ENCODE measurements at regions not wholly inside any gene's neighbourhood (a gene's known extent, or its start where the extent isn't known, plus 50 kb on each side); places are given as distances from the start of the nearest gene placed in this dataset.

GRCh38 chr17:79680318-79680695, 50.4 kb upstream of the ENPP7 start:
- Histone ChIP-seq H3K4me3 (ENCODE audit: low read depth, low read length) (no peak overlapping the region), H3K36me3 (ENCODE audit: control insufficient read depth, insufficient read depth, low read length) (no peaks in the 10 kb centered on the region), H3K27me3 (ENCODE audit: control insufficient read depth, insufficient read depth, low read length) (no peaks in the 10 kb centered on the region)
- POLR2A ChIA-PET = no interaction called here
- CTCF ChIA-PET = no interaction called here
- no peak for DNase-seq (ENCODE audit: low read depth)
- TF ChIP-seq CTCF (IDR thresholded peaks at IDR 0.05; ENCODE audit: insufficient read depth, low read depth, low read length) = no peak

GRCh38 chr17:79679631-79680317, 51.0 kb upstream of the ENPP7 start:
- ChIA-PET CTCF (no interaction called here), POLR2A (no interaction called here)
- no peaks in the 10 kb centered on the region for H3K27me3 ChIP-seq (ENCODE audit: control insufficient read depth, insufficient read depth, low read length)
- TF ChIP-seq CTCF (IDR thresholded peaks at IDR 0.05; ENCODE audit: insufficient read depth, low read depth, low read length) = no peak
- no peaks in the 10 kb centered on the region for H3K36me3 ChIP-seq (ENCODE audit: control insufficient read depth, insufficient read depth, low read length)
- H3K4me3 ChIP-seq (ENCODE audit: low read depth, low read length) = no peak overlapping the region
- DNase-seq (ENCODE audit: low read depth) = no peak

- no peak overlapping the region for H3K4me3 ChIP-seq (ENCODE audit: low read depth, low read length)
- ChIA-PET POLR2A (no interaction called here), CTCF (no interaction called here)
- H3K27me3 ChIP-seq (ENCODE audit: control insufficient read depth, insufficient read depth, low read length) = no peaks in the 10 kb centered on the region
- no peak for TF ChIP-seq CTCF (IDR thresholded peaks at IDR 0.05; ENCODE audit: insufficient read depth, low read depth, low read length)
- no peaks in the 10 kb centered on the region for H3K36me3 ChIP-seq (ENCODE audit: control insufficient read depth, insufficient read depth, low read length)
- DNase-seq (ENCODE audit: low read depth) = no peak
These were observed 51.9 kb upstream of the ENPP7 start for GRCh38 chr17:79678736-79679255.

GRCh38 chr17:79678091-79678735, 52.5 kb upstream of the ENPP7 start:
- CTCF ChIA-PET = no interaction called here
- H3K27me3 ChIP-seq (ENCODE audit: control insufficient read depth, insufficient read depth, low read length) = no peaks in the 10 kb centered on the region
- POLR2A ChIA-PET = no interaction called here
- TF ChIP-seq CTCF (IDR thresholded peaks at IDR 0.05; ENCODE audit: insufficient read depth, low read depth, low read length) = no peak
- H3K4me3 ChIP-seq (ENCODE audit: low read depth, low read length) = no peak overlapping the region
- no peaks in the 10 kb centered on the region for H3K36me3 ChIP-seq (ENCODE audit: control insufficient read depth, insufficient read depth, low read length)
- DNase-seq (ENCODE audit: low read depth) = no peak

- H3K36me3 ChIP-seq (ENCODE audit: control insufficient read depth, insufficient read depth, low read length) = no peaks in the 10 kb centered on the region
- ChIA-PET POLR2A (no interaction called here), CTCF (interaction anchor here (0.6 to 0.8 kb wide), 2 partner anchors 19 to 281 kb away, joined by 3 read pairs; no protein-coding TSS in a partner anchor)
These were observed 53.1 kb upstream of the ENPP7 start for GRCh38 chr17:79677646-79678045.

More at GRCh38 chr17:79677646-79678045, 53.1 kb upstream of the ENPP7 start:
- no peak for TF ChIP-seq CTCF (IDR thresholded peaks at IDR 0.05; ENCODE audit: insufficient read depth, low read depth, low read length)
- H3K4me3 ChIP-seq (ENCODE audit: low read depth, low read length) = no peak overlapping the region
- no peak for DNase-seq (ENCODE audit: low read depth)
- H3K27me3 ChIP-seq (ENCODE audit: control insufficient read depth, insufficient read depth, low read length) = no peaks in the 10 kb centered on the region

Measured in BJ (cell line).